ENCODE measurements at regions not wholly inside any gene's neighbourhood (a gene's known extent, or its start where the extent isn't known, plus 50 kb on each side); places are given as distances from the start of the nearest gene placed in this dataset.
"Not testable (repeated sequence)": the region's sequence is repeated elsewhere in the genome, so short reads cannot be mapped to it uniquely, and the experiment has no call there.

- H3K4me1 ChIP-seq: no peaks in the 10 kb centered on the region
- no peak overlapping the region for H3K4me3 ChIP-seq
- no peak overlapping the region for H3K27ac ChIP-seq
- no peak for DNase-seq (ENCODE audit: low spot score)
- TF ChIP-seq, protein P1, sequence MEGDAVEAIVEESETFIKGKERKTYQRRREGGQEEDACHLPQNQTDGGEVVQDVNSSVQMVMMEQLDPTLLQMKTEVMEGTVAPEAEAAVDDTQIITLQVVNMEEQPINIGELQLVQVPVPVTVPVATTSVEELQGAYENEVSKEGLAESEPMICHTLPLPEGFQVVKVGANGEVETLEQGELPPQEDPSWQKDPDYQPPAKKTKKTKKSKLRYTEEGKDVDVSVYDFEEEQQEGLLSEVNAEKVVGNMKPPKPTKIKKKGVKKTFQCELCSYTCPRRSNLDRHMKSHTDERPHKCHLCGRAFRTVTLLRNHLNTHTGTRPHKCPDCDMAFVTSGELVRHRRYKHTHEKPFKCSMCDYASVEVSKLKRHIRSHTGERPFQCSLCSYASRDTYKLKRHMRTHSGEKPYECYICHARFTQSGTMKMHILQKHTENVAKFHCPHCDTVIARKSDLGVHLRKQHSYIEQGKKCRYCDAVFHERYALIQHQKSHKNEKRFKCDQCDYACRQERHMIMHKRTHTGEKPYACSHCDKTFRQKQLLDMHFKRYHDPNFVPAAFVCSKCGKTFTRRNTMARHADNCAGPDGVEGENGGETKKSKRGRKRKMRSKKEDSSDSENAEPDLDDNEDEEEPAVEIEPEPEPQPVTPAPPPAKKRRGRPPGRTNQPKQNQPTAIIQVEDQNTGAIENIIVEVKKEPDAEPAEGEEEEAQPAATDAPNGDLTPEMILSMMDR (IDR thresholded peaks at IDR 0.05): no peak
- H3K9me3 ChIP-seq: no peaks in the 10 kb centered on the region
- H3K27me3 ChIP-seq: no peaks in the 10 kb centered on the region
- no peaks in the 10 kb centered on the region for H3K36me3 ChIP-seq
Observed at GRCh38 chr14:38947343-38947742, 155.7 kb downstream of the SEC23A start.

DNA sequence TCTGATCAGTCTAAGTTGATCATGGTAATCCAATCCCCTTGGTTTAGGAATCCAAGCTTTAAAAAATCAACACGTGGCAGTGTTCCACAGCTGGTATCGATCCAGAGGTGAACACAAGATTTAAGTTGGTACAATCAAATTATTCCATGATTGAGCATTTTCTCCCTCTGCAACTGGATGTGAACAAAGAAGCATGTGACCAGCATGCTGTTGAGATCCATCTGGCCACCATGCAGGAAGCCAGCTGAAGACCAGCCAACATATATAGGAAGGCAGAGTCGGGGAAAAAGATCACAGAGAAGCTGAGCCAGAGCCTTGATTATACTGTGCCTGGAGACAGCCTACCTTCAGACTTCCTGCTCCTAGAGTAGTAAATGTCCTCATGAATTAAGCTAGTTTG is 158.3 kb downstream of the SEC23A start:
- no peaks in the 10 kb centered on the region for H3K36me3 ChIP-seq
- TF ChIP-seq, protein P1 (IDR thresholded peaks at IDR 0.05): no peak
- DNase-seq (ENCODE audit: low spot score): no peak
- H3K27me3 ChIP-seq: no peaks in the 10 kb centered on the region
- H3K4me1 ChIP-seq: no peaks in the 10 kb centered on the region
- no peak overlapping the region for H3K4me3 ChIP-seq
- H3K27ac ChIP-seq: no peak overlapping the region
- H3K9me3 ChIP-seq: no peaks in the 10 kb centered on the region

DNA sequence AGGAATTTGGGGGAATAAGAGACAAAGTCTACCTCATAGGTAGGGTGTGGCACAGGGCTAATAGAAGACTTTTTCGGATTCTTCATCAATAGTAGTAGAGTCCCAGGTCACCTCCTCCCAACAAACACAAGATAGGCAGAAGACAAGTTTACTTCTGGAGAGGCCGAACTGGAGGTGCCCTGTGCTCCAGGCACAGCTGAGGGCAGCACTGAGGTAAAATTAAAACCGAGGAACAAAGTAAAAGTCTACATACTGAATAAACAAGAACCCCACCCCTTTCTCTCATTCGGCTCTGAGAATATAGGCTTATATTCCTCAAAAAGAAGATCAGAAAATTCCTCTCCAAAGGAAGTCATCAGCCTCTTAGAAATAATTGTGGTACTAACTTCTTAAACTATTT is 161.5 kb downstream of the SEC23A start:
- Histone ChIP-seq H3K27ac (no peak overlapping the region), H3K36me3 (no peaks in the 10 kb centered on the region), H3K27me3 (no peaks in the 10 kb centered on the region), H3K4me3 (no peak overlapping the region), H3K4me1 (no peaks in the 10 kb centered on the region), H3K9me3 (peaks cover 0 to 7% of the 10 kb centered on the region in 2 donors)
- DNase-seq (ENCODE audit: low spot score): no peak
- TF ChIP-seq, protein P1 (IDR thresholded peaks at IDR 0.05): no peak

- H3K36me3 ChIP-seq; H3K27me3 ChIP-seq; H3K4me1 ChIP-seq; DNase-seq (ENCODE audit: low spot score); H3K4me3 ChIP-seq; H3K27ac ChIP-seq; H3K9me3 ChIP-seq: not testable (repeated sequence)
Observed at GRCh38 chr14:38932653-38933000, 170.4 kb downstream of the SEC23A start.

DNA sequence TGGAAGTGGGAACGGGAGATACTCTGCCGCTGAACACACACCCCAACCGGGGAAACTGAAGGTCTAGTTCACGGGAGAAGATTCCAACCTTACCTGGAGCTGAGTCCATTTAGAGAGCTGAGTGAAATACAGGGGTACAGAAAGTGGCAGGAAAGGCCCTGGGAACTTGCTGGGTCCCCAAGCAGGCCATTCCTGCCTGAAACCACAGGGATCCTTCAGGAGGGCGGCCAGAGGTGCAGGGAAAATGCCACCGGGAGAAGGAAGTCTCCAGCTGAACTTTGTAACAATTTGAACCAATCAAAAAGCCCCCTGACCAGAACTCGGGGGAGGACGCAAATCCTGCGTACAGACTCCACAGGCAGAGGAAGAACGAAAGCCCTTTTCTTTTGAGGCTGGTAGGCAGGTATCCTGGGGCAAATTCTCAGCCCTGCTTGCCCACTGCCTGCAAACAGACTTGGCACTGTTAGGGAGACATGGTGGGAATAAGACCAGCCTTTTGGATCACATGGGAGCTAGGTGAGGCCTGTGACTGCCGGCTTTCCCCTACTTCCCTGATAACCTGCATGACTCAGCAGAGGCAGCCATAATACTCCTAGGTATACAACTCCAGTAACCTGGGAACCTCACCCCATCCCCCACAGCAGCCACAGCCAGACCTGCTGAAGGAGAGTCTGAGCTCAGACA is 170.9 kb downstream of the SEC23A start:
- Histone ChIP-seq H3K4me1 (no peaks in the 10 kb centered on the region), H3K36me3 (no peaks in the 10 kb centered on the region), H3K4me3 (no peak overlapping the region), H3K27me3 (no peaks in the 10 kb centered on the region), H3K27ac (no peak overlapping the region), H3K9me3 (peaks cover 0 to 2% of the 10 kb centered on the region in 2 donors)
- DNase-seq (ENCODE audit: low spot score): no peak
- TF ChIP-seq, protein P1 (IDR thresholded peaks at IDR 0.05): no peak

- TF ChIP-seq, protein P1 (IDR thresholded peaks at IDR 0.05): no peak
- Histone ChIP-seq H3K27ac (no peak overlapping the region), H3K4me3 (no peak overlapping the region), H3K9me3 (no peaks in the 10 kb centered on the region), H3K36me3 (no peaks in the 10 kb centered on the region), H3K4me1 (no peaks in the 10 kb centered on the region), H3K27me3 (no peaks in the 10 kb centered on the region)
- DNase-seq (ENCODE audit: low spot score): no peak
Observed at GRCh38 chr14:38930898-38931297, 172.1 kb downstream of the SEC23A start.

Data from right atrium auricular region (tissue), 2 donors.